Stimulated activated naive CD8-positive, alpha-beta T cell treated with anti-CD3 and anti-CD28 coated beads, Interleukin-15, Interleukin-2, amounts not matched to agents 100 ng/mL and 50 ng/mL, for 24 hours (primary cell): ENCODE measurements at regions not wholly inside any gene's neighbourhood (a gene's known extent, or its start where the extent isn't known, plus 50 kb on each side); places are given as distances from the start of the nearest gene placed in this dataset.
"Not testable (repeated sequence)": the region's sequence is repeated elsewhere in the genome, so short reads cannot be mapped to it uniquely, and the experiment has no call there.

ENCODE experiments used
- H3K27ac Mint-ChIP-seq: one replicate; pipeline ENCODE4 v1.8.0; 2021; ENCODE audit warnings: mild to moderate bottlenecking, mixed read lengths
- H3K27me3 Mint-ChIP-seq: one replicate; pipeline ENCODE4 v1.8.0; 2021; ENCODE audit warnings: mixed read lengths
- H3K36me3 Mint-ChIP-seq: one replicate; pipeline ENCODE4 v1.8.0; 2021; ENCODE audit warnings: low read depth, mixed read lengths
- H3K4me1 Mint-ChIP-seq: one replicate; pipeline ENCODE4 v1.8.0; 2021; ENCODE audit warnings: low read depth, mixed read lengths
- H3K4me3 Mint-ChIP-seq: one replicate; pipeline ENCODE4 v1.8.0; 2021; ENCODE audit warnings: mild to moderate bottlenecking, mixed read lengths
- H3K9me3 Mint-ChIP-seq: one replicate; pipeline ENCODE4 v1.8.0; 2021; ENCODE audit warnings: mixed read lengths

DNA sequence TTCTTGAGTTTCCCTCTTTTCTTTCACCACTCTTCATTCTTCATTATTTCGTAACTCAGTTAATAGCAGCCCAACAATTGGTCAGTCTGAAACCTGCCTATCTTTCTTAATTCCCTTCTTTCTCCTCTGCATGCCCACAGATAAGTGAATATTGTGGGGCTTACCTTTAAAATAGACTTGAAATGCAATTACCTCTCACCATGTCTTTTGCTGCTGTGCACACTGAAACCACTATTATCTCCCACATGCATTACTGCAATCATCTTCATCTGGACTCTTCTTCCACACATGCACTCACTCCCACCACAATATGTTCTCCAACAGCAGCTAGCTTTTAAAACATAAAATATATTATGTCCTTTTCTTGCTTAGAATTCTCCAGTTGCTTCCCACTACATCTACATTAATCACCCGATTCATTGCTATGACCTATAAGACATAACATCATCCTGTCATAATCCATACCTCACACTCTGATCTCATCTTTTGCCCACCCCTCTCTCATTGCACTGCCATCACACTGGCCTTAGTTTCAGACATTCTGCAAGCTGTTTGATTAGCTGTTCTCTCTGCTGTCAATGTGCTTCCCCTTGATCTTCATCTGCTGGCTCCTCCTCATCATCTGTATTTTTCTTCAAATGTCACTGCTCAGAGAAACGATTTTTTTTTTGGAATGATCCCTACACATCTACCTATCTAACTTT lies 304.8 kb downstream of the PTPRC start:
- Mint-ChIP-seq H3K36me3 (peaks cover 4% of the 10 kb centered on the region), H3K9me3 (peaks cover 11% of the 10 kb centered on the region), H3K27me3 (no peaks in the 10 kb centered on the region), H3K4me1 (peaks cover 3% of the 10 kb centered on the region), H3K27ac (no peak overlapping the region), H3K4me3 (no peak overlapping the region)

DNA sequence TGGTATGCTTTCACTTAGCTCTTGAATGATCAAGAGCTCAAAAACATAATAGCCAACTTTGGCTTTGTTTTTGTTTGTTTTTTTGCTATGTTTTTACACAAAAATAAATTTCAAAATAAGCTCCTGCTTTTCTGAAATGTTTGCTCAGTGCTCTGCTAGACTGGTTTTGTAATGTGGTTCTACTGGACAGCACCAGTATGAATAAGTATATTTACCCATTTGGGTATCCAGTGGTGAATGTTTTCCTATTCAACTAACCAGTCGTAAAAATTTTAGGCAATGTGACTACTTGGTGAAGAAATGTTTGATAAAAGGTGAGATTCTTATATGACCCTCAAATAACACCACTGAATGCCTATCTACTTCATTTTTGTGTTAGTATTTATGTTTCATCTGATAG lies 308.6 kb downstream of the PTPRC start:
- H3K4me1 Mint-ChIP-seq = no peaks in the 10 kb centered on the region
- H3K4me3 Mint-ChIP-seq = no peak overlapping the region
- H3K9me3 Mint-ChIP-seq = no peaks in the 10 kb centered on the region
- H3K36me3 Mint-ChIP-seq = no peaks in the 10 kb centered on the region
- no peak overlapping the region for H3K27ac Mint-ChIP-seq
- H3K27me3 Mint-ChIP-seq = no peaks in the 10 kb centered on the region

DNA sequence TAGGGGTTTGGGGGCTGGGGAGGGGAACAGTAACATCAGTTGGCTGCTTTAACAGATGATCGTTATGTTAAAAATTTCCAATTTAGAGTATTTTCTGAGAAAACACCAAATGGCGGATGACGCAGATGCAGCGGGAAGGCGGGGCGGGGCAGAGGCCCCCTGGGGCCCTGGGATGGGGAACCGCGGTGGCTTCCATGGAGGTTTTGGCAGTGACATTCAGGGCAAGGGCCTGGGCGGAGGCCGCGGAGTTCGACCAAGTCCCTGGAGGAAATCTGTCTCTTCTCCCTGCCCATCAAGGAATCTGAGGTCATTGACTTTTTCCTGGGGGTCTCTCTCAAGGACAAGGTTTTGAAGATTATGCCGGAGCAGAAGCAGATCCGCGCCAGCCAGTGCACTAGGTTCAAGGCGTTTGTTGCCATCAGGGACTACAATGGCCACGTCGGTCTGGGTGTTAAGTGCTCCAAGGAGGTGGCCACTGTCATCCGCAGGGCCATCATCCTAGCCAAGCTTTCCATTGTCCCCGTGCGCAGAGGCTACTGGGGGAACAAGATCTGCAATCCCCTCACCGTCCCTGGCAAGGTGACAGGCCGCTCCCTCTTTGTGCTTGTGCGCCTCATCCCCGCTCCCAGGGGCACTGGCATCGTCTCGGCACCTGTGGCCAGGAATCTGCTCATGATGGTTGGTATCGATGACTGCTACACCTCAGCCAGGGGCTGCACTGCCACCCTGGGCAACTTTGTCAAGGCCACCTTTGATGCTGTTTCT lies 310.2 kb downstream of the PTPRC start:
- H3K4me1 Mint-ChIP-seq = no peaks in the 10 kb centered on the region
- H3K9me3 Mint-ChIP-seq = peaks cover under 1% of the 10 kb centered on the region
- H3K4me3 Mint-ChIP-seq = no peak overlapping the region
- H3K27ac Mint-ChIP-seq = no peak overlapping the region
- H3K27me3 Mint-ChIP-seq = no peaks in the 10 kb centered on the region
- H3K36me3 Mint-ChIP-seq = no peaks in the 10 kb centered on the region

DNA sequence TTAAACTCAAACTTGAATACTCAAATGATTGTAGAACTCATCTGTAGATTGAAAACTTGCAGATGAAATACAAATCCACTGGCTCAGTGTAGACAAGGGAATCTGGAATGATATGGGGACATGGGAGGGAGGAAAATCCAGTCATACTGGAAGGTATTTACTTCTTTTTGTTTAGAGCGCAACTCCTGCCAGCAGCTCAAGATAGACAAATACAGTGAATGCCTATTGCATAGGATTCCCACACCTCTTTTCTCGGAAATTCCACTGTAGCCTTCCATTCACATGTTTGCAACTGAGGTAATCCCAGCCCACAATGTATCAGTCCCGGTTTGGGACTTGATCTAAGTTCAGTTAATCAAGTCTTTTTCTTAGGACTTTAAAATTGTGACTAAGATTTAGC lies 311.2 kb downstream of the PTPRC start:
- H3K4me3 Mint-ChIP-seq = no peak overlapping the region
- H3K27me3 Mint-ChIP-seq = no peaks in the 10 kb centered on the region
- H3K9me3 Mint-ChIP-seq = peaks cover 8% of the 10 kb centered on the region
- no peaks in the 10 kb centered on the region for H3K36me3 Mint-ChIP-seq
- H3K4me1 Mint-ChIP-seq = no peaks in the 10 kb centered on the region
- H3K27ac Mint-ChIP-seq = no peak overlapping the region

DNA sequence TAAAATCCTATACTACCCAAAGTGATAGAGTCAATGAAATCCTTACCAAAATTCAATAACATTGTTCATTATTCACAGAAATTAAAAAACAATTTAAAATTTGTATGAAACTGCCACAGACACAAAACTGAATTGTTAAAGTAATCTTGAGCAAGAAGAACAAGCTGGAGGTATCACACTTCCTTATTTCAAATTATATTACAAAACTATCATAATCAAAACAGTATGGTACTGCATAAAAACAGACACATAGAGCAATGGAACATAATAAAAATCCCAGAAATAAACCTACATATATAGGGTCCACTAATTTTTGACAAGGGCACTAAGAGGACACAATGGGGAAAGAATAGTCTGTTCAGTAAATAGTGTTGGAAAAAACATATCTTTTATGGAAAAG lies 316.2 kb downstream of the PTPRC start:
- Mint-ChIP-seq H3K27me3 (no peaks in the 10 kb centered on the region), H3K4me1 (peaks cover 16% of the 10 kb centered on the region), H3K36me3 (no peaks in the 10 kb centered on the region), H3K27ac (no peak overlapping the region), H3K4me3 (no peak overlapping the region), H3K9me3 (peaks cover 10% of the 10 kb centered on the region)

DNA sequence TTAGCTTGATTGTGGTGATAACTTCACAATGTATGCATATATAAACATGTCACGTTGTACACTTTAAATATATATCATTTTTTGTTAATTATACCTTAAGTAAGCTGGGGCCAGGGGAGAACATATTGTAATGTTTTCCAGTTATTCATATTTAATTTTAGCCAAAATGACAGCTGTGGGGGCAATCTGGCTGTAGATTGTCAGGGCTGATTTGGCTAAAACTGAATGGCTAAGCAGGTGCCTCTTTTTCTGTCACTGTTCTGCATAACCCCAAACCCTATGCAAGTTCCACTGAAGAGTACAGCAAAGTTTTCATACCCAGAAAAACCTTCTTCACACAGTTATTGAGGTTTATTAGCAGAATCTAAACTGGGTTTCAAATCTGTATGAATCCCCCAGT lies 318.2 kb downstream of the PTPRC start:
- Mint-ChIP-seq H3K4me1 (peaks cover 16% of the 10 kb centered on the region), H3K9me3 (peaks cover 10% of the 10 kb centered on the region), H3K27me3 (no peaks in the 10 kb centered on the region), H3K27ac (no peak overlapping the region), H3K36me3 (no peaks in the 10 kb centered on the region), H3K4me3 (no peak overlapping the region)

DNA sequence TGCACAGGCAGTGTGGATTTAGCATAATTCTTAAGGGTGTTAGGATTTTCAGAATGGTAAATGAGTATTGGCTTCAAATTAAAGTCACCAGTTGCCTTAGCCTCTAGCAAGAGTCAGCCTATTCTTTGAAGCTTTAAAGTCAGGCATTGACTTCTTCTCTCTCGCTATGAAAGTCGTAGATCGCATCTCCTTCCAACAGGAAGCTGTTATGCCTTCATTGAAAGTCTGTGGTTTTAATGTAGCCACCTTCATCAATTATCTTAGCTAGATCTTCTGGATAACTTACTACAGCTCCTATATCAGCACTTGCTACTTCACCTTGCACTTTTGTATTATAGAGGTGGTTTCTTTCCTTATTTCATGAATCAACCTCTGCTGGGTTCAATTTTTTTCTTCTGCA lies 320.2 kb downstream of the PTPRC start:
- H3K27me3 Mint-ChIP-seq = no peaks in the 10 kb centered on the region
- peaks cover 25% of the 10 kb centered on the region for H3K4me1 Mint-ChIP-seq
- H3K9me3 Mint-ChIP-seq = peaks cover 10% of the 10 kb centered on the region
- no peak overlapping the region for H3K4me3 Mint-ChIP-seq
- H3K36me3 Mint-ChIP-seq = no peaks in the 10 kb centered on the region
- no peak overlapping the region for H3K27ac Mint-ChIP-seq

DNA sequence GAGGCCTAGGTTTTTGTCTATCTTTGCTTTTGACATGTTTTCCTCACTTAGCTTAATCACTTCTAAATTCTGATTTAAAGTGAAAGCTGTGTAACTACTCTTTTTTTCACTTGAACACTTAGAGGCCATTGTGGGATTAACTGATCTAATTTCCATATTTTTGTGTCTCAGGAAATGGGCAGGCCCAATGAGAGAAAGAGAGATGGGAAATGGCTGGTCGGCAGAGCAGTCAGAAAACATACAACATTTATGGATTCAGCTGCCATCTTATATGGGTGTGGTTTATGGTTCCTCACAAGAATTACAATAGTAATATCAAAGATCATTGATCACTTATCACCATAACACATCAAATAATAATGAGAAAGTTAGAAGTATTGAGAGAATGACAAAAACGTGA lies 320.8 kb downstream of the PTPRC start:
- H3K9me3 Mint-ChIP-seq = peaks cover 8% of the 10 kb centered on the region
- H3K27ac Mint-ChIP-seq = peak overlapping the region; percentile 24

DNA sequence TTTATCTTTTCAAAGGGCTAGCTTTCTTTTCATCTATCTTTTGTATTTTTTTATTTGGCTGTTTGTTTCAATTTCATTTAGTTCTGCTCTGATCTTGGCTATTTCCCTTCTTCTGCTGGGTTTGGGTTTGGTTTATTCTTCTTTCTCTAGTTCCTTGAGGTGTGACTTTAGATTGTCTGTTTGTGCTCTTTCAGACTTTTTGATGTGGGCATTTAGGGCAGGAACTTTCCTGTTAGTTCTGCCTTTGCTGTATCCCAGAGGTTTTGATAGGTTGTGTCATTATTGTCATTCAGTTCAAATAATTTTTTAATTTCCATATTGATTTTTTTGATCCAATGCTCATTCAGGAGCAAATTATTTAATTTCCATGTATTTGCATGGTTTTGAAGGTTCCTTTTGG lies 325.0 kb downstream of the PTPRC start:
- H3K36me3 Mint-ChIP-seq = peaks cover 12% of the 10 kb centered on the region
- H3K4me1 Mint-ChIP-seq = peaks cover 43% of the 10 kb centered on the region
- H3K27me3 Mint-ChIP-seq, H3K4me3 Mint-ChIP-seq: not testable (repeated sequence)
- H3K9me3 Mint-ChIP-seq = peaks cover 15% of the 10 kb centered on the region
- peak overlapping the region; percentile 2 for H3K27ac Mint-ChIP-seq

More for the DNA sequence above, 320.8 kb downstream of the PTPRC start:
- no peak overlapping the region for H3K4me3 Mint-ChIP-seq
- no peaks in the 10 kb centered on the region for H3K27me3 Mint-ChIP-seq
- peaks cover 31% of the 10 kb centered on the region for H3K4me1 Mint-ChIP-seq
- H3K36me3 Mint-ChIP-seq = no peaks in the 10 kb centered on the region

DNA sequence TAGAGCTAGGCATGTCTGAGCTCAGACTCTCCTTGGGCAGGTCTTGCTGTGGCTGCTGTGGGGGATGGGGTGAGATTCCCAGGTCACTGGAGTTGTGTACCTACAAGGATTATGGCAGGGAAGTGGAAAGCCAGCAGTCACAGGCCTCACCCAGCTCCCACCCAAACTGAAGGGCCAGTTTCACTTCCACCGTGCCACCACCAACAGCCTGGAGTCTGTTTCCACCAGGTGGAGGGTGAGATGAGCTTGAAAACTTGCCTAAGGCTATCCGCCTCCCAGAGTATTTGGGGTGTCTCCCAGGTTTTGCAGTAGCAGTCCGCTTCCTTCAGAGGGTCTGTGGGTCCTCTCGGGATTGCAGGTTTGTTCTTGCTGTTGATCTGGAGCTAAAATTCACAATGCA lies 327.7 kb downstream of the PTPRC start:
- peaks cover 12% of the 10 kb centered on the region for H3K36me3 Mint-ChIP-seq
- H3K4me3 Mint-ChIP-seq = peak overlapping the region; percentile 19
- H3K4me1 Mint-ChIP-seq = peaks cover 32% of the 10 kb centered on the region
- no peak overlapping the region for H3K27ac Mint-ChIP-seq
- H3K27me3 Mint-ChIP-seq = no peaks in the 10 kb centered on the region
- H3K9me3 Mint-ChIP-seq = peaks cover 15% of the 10 kb centered on the region

DNA sequence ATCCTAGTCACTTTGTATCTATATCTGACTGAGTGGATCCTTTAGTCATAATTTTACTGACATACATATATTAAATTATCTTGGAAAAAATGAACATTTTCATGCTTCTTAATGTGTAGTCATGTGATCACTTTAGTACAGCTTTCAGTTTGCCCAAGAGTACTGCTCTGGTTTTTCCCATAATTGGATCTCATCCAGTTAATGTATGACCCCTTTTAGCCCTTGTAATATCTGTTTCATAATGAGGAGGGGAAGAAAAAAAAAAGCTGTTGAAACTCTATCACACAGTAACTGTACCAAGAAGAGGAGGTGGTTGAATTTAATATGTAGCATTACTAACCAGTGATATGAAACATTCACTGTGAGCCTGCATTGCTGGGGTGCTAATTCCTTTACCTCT lies 328.7 kb downstream of the PTPRC start:
- no peaks in the 10 kb centered on the region for H3K27me3 Mint-ChIP-seq
- no peak overlapping the region for H3K27ac Mint-ChIP-seq
- peaks cover 15% of the 10 kb centered on the region for H3K9me3 Mint-ChIP-seq
- peaks cover 12% of the 10 kb centered on the region for H3K36me3 Mint-ChIP-seq
- H3K4me3 Mint-ChIP-seq = no peak overlapping the region
- H3K4me1 Mint-ChIP-seq = peaks cover 32% of the 10 kb centered on the region

DNA sequence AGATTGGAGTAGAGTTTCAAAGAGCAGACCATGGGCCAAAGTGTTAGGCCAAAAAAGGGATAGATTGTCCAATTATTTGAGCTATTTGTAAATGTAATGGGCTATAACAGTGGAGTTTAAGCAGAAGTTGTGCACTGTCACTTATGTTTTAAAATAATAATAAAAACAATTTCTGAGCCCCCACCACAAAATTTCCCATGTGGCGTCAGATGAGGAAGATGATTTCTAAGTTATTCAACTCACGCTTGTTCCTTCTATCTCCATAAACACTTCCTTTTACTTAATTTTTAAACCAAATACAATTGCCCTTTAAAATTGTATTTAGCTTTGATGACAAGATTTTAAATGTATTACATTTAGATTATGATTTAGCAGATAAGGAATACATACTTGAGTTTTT lies 330.0 kb downstream of the PTPRC start:
- Mint-ChIP-seq H3K4me3 (no peak overlapping the region), H3K36me3 (peaks cover 12% of the 10 kb centered on the region), H3K4me1 (peaks cover 26% of the 10 kb centered on the region), H3K9me3 (peaks cover 15% of the 10 kb centered on the region), H3K27me3 (no peaks in the 10 kb centered on the region), H3K27ac (no peak overlapping the region)

DNA sequence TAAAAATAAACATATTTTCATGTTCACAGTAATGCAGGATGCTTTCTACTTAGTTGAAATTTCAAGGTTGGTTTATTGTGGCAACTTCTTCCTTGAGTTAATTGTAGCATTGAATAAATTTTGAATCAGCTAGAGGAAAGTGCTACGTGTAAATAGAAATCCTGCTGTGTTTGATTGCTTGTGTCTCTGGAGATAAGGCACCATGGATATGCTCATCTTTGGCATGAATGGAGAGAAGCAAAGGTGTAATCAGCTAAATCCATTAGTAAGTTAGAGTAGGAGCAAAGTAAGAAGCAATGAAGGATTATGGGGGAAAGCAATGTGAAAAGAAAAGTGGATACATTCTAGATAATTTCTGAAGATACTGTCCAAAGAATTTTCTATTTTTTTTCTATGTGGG lies 331.1 kb downstream of the PTPRC start:
- Mint-ChIP-seq H3K27me3 (no peaks in the 10 kb centered on the region), H3K27ac (no peak overlapping the region), H3K4me3 (no peak overlapping the region), H3K4me1 (peaks cover 16% of the 10 kb centered on the region), H3K9me3 (peaks cover 10% of the 10 kb centered on the region), H3K36me3 (peaks cover 12% of the 10 kb centered on the region)

DNA sequence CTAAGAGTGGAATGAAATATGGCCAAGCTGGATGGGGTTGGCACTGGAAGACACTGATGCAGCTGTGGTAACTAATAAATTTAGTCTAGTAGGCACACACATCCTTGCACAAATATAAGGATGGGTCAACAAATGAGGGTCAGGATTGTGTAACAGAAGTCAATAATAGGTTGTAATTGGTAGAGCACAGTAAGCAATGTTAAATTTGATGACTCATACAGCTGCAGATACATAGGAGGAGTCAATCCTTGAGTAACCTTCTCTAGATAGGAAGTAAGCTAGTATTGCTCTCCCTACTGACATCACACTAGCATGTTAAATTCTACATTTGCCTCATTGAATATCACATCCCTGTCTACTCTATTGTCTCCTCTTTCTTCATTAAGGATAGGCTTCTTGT lies 332.1 kb downstream of the PTPRC start:
- Mint-ChIP-seq H3K4me3 (no peak overlapping the region), H3K27me3 (no peaks in the 10 kb centered on the region), H3K27ac (no peak overlapping the region), H3K9me3 (peaks cover under 1% of the 10 kb centered on the region), H3K36me3 (peaks cover 3% of the 10 kb centered on the region), H3K4me1 (peaks cover 16% of the 10 kb centered on the region)

DNA sequence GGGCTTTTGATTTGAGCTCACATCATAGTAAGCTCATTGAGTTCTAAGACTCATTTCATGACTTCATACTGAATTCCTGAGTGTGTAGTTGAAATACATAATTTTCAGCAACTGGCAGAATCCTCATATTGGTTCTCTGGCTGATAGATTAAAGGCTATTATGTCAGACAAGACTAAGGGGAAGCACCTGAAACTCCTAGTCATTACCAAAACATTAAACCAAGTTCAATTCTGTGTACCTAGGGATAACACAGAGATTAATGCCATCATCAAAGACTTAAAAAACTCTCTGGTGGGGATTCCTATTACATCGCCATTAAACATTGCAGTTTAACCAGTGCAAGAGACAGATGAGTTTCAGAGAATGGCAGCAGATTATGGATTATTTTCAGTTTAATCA lies 339.1 kb downstream of the PTPRC start:
- Mint-ChIP-seq H3K27ac (no peak overlapping the region), H3K9me3 (no peaks in the 10 kb centered on the region), H3K4me1 (peaks cover 8% of the 10 kb centered on the region), H3K4me3 (no peak overlapping the region), H3K27me3 (no peaks in the 10 kb centered on the region), H3K36me3 (no peaks in the 10 kb centered on the region)

DNA sequence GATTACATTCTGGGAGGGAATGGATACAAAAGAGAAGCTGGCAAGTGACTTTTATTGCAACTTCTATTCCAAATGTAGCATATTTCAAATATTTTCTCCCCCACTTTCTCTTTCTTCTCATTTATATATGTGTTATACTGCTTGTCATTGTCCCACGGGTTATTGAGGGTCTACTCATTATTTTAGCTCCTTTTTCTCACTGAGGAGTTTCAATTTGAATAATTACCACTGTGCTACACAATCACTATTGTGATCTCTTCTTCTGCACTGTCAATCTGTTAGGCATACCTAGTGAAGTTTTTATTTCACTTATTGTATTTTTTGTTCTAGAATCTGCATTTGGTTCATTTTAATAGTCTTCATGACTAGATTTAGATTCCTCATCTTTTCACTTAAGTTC lies 339.7 kb downstream of the PTPRC start:
- Mint-ChIP-seq H3K9me3 (no peaks in the 10 kb centered on the region), H3K27me3 (no peaks in the 10 kb centered on the region), H3K4me3 (no peak overlapping the region), H3K4me1 (peaks cover 8% of the 10 kb centered on the region), H3K36me3 (no peaks in the 10 kb centered on the region), H3K27ac (no peak overlapping the region)
